Cerebellar nuclear complex (tissue), 1 donor: ENCODE measurements at regions not wholly inside any gene's neighbourhood (a gene's known extent, or its start where the extent isn't known, plus 50 kb on each side); places are given as distances from the start of the nearest gene placed in this dataset.

ENCODE experiments used
- DNase-seq, 2 experiments: peaks; one replicate each; lab custom pipeline; 2025; lab: John Stamatoyannopoulos, UW

GRCh38 chr16:62652441-62653120 is 616.3 kb upstream of the CDH8 start:
- no peak for DNase-seq

DNA sequence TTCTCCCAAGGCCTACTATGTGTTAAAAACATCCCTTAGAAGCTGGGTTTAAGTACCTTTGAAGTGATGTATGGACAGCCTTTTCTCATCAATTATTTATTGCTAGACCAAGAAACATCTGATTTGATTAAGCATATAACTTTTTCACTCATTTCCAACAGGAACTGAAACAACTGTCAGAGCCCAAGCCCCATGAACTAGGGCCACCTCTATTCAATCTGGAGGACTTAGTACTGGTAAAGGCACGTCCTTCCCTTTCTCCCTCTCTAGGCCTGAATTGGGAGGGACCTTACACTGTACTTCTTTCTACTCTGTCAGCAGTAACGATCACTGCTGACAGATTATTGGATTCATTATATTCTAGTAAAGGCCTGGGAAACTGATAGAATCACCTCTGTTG is 612.0 kb upstream of the CDH8 start:
- no peak for DNase-seq

- no peak for DNase-seq
Measured at GRCh38 chr16:62644030-62644812, 608.0 kb upstream of the CDH8 start.

- DNase-seq, result no peak
Measured at GRCh38 chr16:62642677-62643076, 606.4 kb upstream of the CDH8 start.

DNA sequence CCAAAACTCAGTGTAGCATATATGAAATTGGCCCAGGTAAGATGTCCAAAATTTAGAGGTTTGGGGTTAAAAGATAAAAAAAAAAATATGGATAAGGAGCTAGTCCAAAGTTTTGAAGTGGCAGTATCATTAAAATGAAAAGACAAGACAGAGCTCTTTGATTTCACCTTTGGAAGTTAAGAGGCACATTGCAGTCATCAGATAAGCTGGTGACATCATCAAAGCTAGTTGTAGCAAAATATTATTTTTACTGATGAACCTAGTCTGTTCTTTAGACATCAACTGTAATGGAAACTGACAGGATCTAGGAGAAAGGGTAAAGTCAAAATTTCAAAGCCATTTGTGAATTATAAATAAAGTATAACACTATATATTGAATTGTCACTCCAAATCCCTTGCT is 603.7 kb upstream of the CDH8 start:
- no peak for DNase-seq

- DNase-seq, result no peak
Measured at GRCh38 chr16:62638964-62639870, 603.0 kb upstream of the CDH8 start.

DNA sequence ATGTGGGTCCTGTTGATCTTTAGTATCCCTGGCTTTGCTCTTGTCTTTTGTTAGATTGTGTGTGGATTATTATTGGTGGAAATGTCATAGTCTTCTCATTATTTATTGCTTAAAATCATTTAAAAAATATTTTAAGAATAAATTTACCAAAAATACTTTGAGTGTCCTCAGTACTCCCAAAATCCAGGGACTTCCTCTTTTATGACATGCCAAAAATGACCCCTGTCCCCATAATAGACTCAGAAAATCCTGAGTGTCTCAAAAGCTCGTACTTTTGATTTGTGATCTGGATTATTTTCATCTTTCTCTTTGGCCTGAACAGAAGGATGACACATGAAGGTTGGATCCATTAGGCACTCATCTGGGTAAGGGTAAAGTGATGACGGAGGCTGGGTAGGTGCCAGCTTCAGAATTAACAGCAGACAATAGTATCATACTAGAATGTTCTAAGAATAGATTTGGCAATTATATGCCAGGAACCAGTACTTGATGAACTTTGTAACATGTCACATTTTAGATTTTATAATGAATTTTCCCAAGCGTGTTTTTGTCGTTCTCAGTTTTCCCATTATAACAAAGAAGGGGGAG is 602.2 kb upstream of the CDH8 start:
- DNase-seq, result no peak

DNA sequence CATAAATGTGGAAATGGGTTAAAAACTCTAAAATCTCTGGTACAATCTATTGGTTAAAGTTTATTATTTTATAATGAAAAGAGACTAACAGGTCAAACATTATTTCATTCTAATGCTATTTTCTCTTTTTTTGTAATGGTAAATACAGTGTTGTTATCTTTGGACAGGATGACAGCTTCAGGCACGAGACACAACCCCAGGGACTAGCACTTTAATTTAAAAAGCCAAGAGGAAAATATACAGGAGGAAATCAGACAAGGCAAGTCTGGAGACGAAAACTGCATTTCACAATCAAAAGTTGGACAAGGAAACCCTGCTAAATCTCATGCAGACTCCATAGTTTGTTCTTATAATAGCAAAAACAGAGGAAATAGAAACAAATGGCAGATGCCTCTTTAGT is 589.1 kb upstream of the CDH8 start:
- DNase-seq, result no peak

GRCh38 chr16:62620275-62620674 is 584.0 kb upstream of the CDH8 start:
- no peak for DNase-seq

DNA sequence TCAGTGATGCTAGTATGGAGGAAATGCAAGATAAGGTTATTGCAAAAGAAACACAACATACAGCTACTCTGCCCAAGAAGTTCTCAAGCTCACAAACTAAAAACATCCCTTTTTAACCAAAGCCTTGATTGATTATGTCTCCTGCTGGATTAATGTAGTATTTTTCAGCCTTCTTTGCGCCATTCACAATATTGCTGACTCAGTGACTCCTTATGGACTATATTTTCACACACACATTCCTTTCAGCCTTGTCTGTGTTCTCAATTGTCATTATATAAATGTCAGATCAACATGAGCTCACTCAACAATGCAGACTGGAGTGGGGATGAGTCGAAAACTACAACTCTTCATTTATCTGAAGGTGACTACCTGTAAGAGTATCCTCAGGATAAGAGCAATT is 579.3 kb upstream of the CDH8 start:
- DNase-seq, result no peak

GRCh38 chr16:62610291-62610690 is 574.1 kb upstream of the CDH8 start:
- no peak for DNase-seq

GRCh38 chr16:62602790-62603189 is 566.6 kb upstream of the CDH8 start:
- DNase-seq, result no peak

DNA sequence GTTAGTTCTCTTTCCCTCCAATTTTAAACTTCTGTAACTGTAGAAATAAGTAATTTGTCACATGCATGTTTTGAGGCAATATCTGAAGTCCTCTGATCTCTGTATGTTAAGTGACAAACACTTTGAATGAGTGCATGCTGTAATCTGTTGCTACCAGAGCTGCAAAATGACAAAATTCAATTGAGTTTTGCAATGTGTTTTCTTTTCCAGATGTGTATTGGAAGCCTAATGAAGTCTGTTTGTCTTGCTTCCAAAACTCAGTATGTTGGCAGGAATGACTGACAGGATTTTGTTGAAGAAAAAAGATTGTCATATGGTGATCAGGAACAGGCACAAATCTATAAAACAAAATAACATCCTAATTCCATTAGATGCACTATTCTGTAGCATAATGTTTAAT is 561.6 kb upstream of the CDH8 start:
- DNase-seq, result no peak

- DNase-seq, result no peak
Measured at GRCh38 chr16:62596584-62596983, 560.3 kb upstream of the CDH8 start.

GRCh38 chr16:62596125-62596524 is 559.9 kb upstream of the CDH8 start:
- no peak for DNase-seq

- DNase-seq, result no peak
Measured at GRCh38 chr16:62586128-62586862, 550.1 kb upstream of the CDH8 start.

GRCh38 chr16:62585041-62585545 is 548.9 kb upstream of the CDH8 start:
- DNase-seq, result no peak

DNA sequence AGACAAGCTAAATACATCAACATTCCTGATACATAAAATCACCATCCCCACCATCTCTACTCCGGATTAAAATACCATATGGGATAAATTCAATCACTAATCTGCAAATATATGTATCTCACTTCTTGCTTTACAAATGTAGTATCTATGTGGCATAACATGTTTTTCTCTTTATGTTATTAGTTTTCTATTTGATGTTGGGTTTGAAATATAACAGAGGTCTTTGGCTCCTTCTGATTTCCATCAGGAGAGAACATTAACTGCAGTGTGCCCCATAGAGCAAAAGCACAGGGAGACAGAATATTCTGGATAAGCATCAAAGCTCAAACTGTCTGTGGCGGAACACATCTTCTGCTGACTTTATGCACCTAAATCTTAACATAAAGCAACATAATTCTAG is 547.2 kb upstream of the CDH8 start:
- no peak for DNase-seq

DNA sequence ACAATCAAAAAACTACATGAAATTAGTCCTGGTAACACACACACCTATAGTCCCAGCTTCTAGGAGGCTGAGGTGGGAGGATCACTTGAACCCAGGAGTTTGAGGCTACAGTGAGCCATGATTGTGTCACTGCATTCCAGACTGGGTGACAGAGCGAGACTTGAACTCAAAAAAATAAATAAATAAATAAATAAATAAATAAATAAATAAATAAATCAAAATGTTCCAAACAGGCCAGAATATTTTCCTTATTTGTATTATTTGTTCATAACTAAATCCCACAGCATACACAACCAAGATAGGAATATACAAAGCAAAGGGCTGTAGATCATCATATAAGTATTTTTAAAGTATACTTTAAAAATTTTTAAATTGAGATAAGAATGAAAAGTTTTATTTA is 537.2 kb upstream of the CDH8 start:
- DNase-seq, result no peak

DNA sequence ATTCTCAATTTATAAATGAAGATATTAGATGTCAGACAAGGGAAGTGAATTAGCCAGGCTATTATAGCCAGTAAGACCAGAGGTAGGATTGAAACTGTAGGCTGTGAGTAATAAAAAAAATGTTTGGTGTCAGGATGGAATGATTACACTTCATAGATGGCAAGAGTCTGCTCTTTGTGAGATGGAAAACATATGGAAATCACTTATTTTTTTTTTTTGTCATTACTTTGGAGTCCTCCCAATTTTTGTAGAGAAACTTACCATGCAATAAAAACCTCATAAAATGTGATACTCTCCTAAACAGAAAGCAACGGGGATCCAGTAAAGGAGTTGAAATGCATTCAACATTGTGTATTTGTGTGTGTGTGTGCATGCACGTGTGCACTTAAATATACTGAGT is 532.7 kb upstream of the CDH8 start:
- no peak for DNase-seq

DNA sequence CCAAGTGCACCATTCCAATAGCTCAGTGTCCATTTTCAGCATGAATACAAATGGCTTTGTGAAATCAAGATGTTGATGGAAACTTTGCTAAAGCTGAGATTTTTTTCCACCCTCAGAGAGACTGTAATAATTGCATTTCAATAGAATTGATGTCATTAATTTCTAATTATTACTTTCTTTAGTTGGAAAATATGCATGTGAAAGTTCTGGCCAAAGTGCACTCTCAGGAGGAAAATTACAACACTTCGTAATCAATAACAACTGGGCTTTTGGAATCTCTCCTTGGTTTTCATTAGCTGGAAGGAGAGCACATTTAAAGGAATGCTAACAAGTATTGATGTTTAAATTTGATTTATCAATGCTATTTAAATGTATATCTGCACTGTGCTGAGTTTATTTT is 529.5 kb upstream of the CDH8 start:
- DNase-seq, result no peak
